Muscle layer of colon (tissue), 2 donors: ENCODE measurements at regions not wholly inside any gene's neighbourhood (a gene's known extent, or its start where the extent isn't known, plus 50 kb on each side); places are given as distances from the start of the nearest gene placed in this dataset.
"Not testable (repeated sequence)": the region's sequence is repeated elsewhere in the genome, so short reads cannot be mapped to it uniquely, and the experiment has no call there.

Source experiments
- H3K27ac ChIP-seq: one replicate; pipeline ENCODE4 v1.7.0; 2013; ENCODE audit warnings: low read depth, mild to moderate bottlenecking, low read length, moderate library complexity
- H3K27me3 ChIP-seq, 2 donors: one replicate each; pipeline ENCODE4 v1.7.0; 2013; ENCODE audit warnings: low read length in 2 of 2, mild to moderate bottlenecking in 2 of 2; ENCODE audit not compliant: insufficient read depth in 2 of 2, control insufficient read depth in 1 of 2
- H3K36me3 ChIP-seq: one replicate; pipeline ENCODE4 v1.7.0; 2013; ENCODE audit warnings: mild to moderate bottlenecking, low read length; ENCODE audit not compliant: insufficient read depth
- H3K4me1 ChIP-seq: one replicate; pipeline ENCODE4 v1.7.0; 2013; ENCODE audit warnings: mild to moderate bottlenecking, low read length; ENCODE audit not compliant: insufficient read depth
- H3K4me3 ChIP-seq, 2 donors: one replicate each; pipeline ENCODE4 v1.7.0; 2013; ENCODE audit warnings: low read length in 2 of 2, low read depth in 1 of 2, mild to moderate bottlenecking in 1 of 2, moderate library complexity in 1 of 2
- H3K9ac ChIP-seq: one replicate; pipeline ENCODE4 v1.7.0; 2013; ENCODE audit warnings: low read length
- H3K9me3 ChIP-seq: one replicate; pipeline ENCODE4 v1.7.0; 2013; ENCODE audit warnings: mild to moderate bottlenecking, low read length
- donor health status: abdominal sarcoma.
- donor health status: Adenocarcinoma of cecum.

- Histone ChIP-seq H3K4me1 (peaks cover 7% of the 10 kb centered on the region), H3K27ac (no peak overlapping the region), H3K4me3 (no peak overlapping the region), H3K9me3 (no peaks in the 10 kb centered on the region), H3K27me3 (no peaks in the 10 kb centered on the region), H3K9ac (no peak overlapping the region), H3K36me3 (no peaks in the 10 kb centered on the region)
These were observed 96.6 kb upstream of the NAA20 start for GRCh38 chr20:19920381-19921138.

GRCh38 chr20:19921284-19921793 is 95.8 kb upstream of the NAA20 start:
- no peak overlapping the region for H3K9ac ChIP-seq
- no peak overlapping the region for H3K27ac ChIP-seq
- no peak overlapping the region for H3K4me3 ChIP-seq
- H3K27me3 ChIP-seq = no peaks in the 10 kb centered on the region
- H3K36me3 ChIP-seq = no peaks in the 10 kb centered on the region
- no peaks in the 10 kb centered on the region for H3K9me3 ChIP-seq
- peaks cover 7% of the 10 kb centered on the region for H3K4me1 ChIP-seq

- not testable (repeated sequence) for H3K9ac ChIP-seq, H3K4me3 ChIP-seq, H3K9me3 ChIP-seq, H3K4me1 ChIP-seq, H3K27ac ChIP-seq, H3K36me3 ChIP-seq, H3K27me3 ChIP-seq
These were observed 95.3 kb upstream of the NAA20 start for GRCh38 chr20:19921829-19922228.

GRCh38 chr20:19922716-19923115 is 94.4 kb upstream of the NAA20 start:
- Histone ChIP-seq H3K36me3 (no peaks in the 10 kb centered on the region), H3K4me1 (peaks cover 7% of the 10 kb centered on the region), H3K27ac (no peak overlapping the region), H3K9ac (no peak overlapping the region), H3K4me3 (no peak overlapping the region), H3K9me3 (no peaks in the 10 kb centered on the region), H3K27me3 (no peaks in the 10 kb centered on the region)

- Histone ChIP-seq H3K4me1 (peaks cover 7% of the 10 kb centered on the region), H3K36me3 (no peaks in the 10 kb centered on the region), H3K27ac (no peak overlapping the region), H3K27me3 (no peaks in the 10 kb centered on the region), H3K4me3 (no peak overlapping the region), H3K9ac (no peak overlapping the region), H3K9me3 (no peaks in the 10 kb centered on the region)
These were observed 93.4 kb upstream of the NAA20 start for GRCh38 chr20:19923762-19924161.

- Histone ChIP-seq H3K9ac (no peak overlapping the region), H3K9me3 (no peaks in the 10 kb centered on the region), H3K27me3 (no peaks in the 10 kb centered on the region), H3K4me1 (peaks cover 3% of the 10 kb centered on the region), H3K27ac (no peak overlapping the region), H3K36me3 (no peaks in the 10 kb centered on the region), H3K4me3 (no peak overlapping the region)
These were observed 92.9 kb upstream of the NAA20 start for GRCh38 chr20:19924255-19924654.

GRCh38 chr20:19926591-19926990 is 90.6 kb upstream of the NAA20 start:
- H3K9me3 ChIP-seq = no peaks in the 10 kb centered on the region
- no peak overlapping the region for H3K27ac ChIP-seq
- H3K27me3 ChIP-seq = no peaks in the 10 kb centered on the region
- no peak overlapping the region for H3K9ac ChIP-seq
- no peak overlapping the region for H3K4me3 ChIP-seq
- H3K4me1 ChIP-seq = peaks cover 2% of the 10 kb centered on the region
- H3K36me3 ChIP-seq = no peaks in the 10 kb centered on the region

GRCh38 chr20:19928328-19929011 is 88.7 kb upstream of the NAA20 start:
- H3K27ac ChIP-seq = no peak overlapping the region
- no peaks in the 10 kb centered on the region for H3K9me3 ChIP-seq
- no peaks in the 10 kb centered on the region for H3K36me3 ChIP-seq
- H3K4me3 ChIP-seq = no peak overlapping the region
- H3K4me1 ChIP-seq = peaks cover 21% of the 10 kb centered on the region
- H3K27me3 ChIP-seq = no peaks in the 10 kb centered on the region
- H3K9ac ChIP-seq = no peak overlapping the region

GRCh38 chr20:19929012-19929360 is 88.2 kb upstream of the NAA20 start:
- Histone ChIP-seq H3K9me3 (no peaks in the 10 kb centered on the region), H3K36me3 (no peaks in the 10 kb centered on the region), H3K4me3 (no peak overlapping the region), H3K27ac (no peak overlapping the region), H3K4me1 (peaks cover 23% of the 10 kb centered on the region), H3K9ac (no peak overlapping the region), H3K27me3 (no peaks in the 10 kb centered on the region)

GRCh38 chr20:19929481-19930145 is 87.5 kb upstream of the NAA20 start:
- no peaks in the 10 kb centered on the region for H3K27me3 ChIP-seq
- no peak overlapping the region for H3K9ac ChIP-seq
- no peaks in the 10 kb centered on the region for H3K9me3 ChIP-seq
- H3K4me3 ChIP-seq = no peak overlapping the region
- H3K4me1 ChIP-seq = peaks cover 23% of the 10 kb centered on the region
- H3K36me3 ChIP-seq = no peaks in the 10 kb centered on the region
- H3K27ac ChIP-seq = no peak overlapping the region

GRCh38 chr20:19930426-19930825 is 86.7 kb upstream of the NAA20 start:
- Histone ChIP-seq H3K9me3 (no peaks in the 10 kb centered on the region), H3K9ac (no peak overlapping the region), H3K27me3 (no peaks in the 10 kb centered on the region), H3K36me3 (peaks cover under 1% of the 10 kb centered on the region), H3K4me3 (no peak overlapping the region), H3K27ac (no peak overlapping the region), H3K4me1 (peaks cover 29% of the 10 kb centered on the region)
